Inferior parietal cortex (tissue), 1 donor: ENCODE measurements at regions not wholly inside any gene's neighbourhood (a gene's known extent, or its start where the extent isn't known, plus 50 kb on each side); places are given as distances from the start of the nearest gene placed in this dataset.
A peak's percentile ranks its signal among the peaks of the same experiment; 100 is the strongest.
"Not testable (repeated sequence)": the region's sequence is repeated elsewhere in the genome, so short reads cannot be mapped to it uniquely, and the experiment has no call there.

Experiments used
- DNase-seq: peaks from one replicate; pipeline ENCODE4 v3.0.0-alpha.2; 2016; ENCODE audit errors: extremely low spot score

DNA sequence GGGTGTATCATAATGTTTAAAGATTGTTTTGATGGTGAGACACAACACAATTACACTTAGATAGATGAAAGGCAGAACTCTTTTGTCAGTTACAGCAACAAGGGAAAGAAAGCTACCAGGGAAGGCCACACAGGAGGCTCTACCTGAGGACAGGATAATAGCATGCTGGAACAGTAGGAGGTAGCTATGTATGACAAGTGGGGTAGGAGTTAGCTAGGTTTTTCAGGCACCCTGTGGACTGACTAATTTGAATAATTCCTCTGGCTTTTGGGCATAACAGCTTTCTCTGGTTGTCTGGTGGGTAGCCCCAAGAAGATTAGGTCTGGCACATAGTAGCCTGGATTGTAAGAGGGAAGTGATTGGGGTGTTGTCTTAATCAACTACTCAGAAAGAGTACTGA lies 475.4 kb upstream of the CHORDC1 start:
- DNase-seq: no peak

DNA sequence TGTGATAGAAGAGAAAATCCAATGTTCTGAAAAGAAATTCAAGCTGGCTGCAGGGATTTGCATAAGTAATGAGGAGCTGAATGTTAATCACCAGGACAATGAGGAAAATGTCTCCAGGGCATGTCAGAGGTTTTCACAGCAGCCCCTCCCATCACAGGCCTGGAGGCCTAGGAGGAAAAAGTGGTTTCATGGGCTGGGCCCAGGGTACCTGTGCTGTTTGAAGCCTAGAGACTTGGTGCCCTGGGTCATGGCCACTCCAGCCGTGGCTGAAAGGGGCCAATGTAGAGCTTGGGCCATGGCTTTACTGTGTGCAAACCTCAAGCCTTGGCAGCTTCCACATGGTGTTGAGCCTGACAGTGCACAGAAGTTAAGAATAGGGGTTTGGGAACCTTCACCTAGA lies 452.6 kb upstream of the CHORDC1 start:
- not testable (repeated sequence) for DNase-seq

DNA sequence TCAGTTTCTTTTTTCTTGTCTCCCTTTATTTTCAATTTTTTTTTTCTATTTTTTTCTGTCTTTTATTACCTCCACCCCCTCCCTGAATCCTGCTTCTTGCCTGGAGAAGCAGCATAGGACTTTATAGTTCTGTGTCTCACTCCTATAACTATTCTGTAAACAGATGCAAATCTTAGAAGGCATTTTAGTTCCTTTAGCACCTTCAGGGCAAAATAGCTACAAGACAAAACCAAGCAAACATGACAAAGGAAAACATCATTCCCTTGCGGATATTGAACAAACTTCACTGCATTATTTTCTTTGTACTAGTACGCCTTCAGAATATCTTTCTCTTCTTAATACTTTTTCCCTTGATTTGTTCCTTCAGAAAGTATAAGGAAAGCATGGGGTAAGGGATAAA lies 446.2 kb upstream of the CHORDC1 start:
- DNase-seq: no peak

DNA sequence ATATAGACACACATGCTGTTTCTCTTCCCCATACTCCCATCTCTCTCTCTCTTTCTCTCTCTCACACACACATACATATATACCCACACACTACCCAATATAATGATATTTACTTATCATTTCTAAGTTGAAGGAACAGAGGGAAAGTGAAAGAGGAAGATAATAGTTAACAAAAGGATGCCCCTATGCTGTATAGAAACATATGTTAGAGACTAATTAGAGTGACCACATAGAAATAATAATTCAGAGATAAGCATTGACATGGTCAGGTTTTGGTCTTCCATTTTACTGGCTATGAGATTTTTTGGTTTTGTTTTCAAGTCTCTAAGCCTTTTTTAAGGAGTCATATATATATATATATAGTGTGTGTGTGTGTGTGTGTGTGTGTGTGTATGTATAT lies 445.7 kb upstream of the CHORDC1 start:
- DNase-seq: no peak

DNA sequence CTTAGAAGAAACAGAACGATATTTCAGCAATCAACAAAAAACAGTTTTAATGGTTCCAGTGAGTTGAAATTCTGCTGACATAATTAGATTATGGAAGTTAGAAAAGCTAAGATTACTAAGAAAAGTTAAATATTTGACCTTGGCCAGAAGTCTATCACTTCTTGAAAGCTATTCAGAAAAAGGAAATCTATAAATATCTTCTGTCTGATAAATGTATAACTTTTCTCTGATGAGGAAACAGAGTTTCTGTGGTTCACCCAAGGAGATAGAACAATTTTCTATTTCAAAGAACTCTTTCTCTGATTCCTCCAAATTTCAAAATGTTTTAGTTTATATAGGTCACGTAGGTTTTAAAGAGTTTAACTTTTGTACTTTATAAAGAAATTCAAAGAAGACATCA lies 438.4 kb upstream of the CHORDC1 start:
- DNase-seq: no peak

DNA sequence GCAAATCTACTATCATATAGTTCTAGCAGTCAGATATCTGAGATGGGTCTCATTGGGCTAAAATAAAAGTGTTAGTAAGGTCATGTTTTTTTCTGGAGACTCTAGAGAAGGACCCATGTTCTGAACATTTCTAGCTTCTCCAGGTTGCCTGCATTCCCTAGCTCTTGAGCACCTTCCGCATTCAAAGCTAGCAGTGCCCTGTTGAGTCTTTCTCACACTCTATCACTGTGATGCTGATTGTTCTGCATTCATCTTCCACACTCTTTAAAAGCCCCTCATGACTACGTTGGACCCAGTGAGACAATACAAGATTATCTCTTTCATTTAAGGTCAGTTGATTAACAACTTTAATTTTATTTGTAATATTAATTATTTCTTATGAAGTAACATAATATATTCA lies 433.3 kb upstream of the CHORDC1 start:
- no peak for DNase-seq

DNA sequence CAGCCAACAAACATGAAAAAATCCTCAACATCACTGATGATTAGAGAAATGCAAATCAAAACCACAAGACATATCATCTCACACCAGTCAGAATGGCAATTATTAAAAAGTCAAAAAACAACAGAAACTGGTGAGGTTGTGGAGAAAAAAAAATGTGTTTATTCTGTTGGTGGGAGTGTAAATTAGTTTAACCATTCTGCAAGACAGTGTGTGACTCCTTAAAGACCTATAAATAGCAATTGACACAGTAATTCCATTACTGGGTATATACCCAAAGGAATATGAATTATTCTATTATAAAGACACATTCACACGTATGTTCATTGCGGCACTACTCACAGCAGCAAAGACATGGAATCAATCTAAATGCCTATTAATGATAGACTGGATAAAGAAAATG lies 427.3 kb upstream of the CHORDC1 start:
- DNase-seq: no peak

DNA sequence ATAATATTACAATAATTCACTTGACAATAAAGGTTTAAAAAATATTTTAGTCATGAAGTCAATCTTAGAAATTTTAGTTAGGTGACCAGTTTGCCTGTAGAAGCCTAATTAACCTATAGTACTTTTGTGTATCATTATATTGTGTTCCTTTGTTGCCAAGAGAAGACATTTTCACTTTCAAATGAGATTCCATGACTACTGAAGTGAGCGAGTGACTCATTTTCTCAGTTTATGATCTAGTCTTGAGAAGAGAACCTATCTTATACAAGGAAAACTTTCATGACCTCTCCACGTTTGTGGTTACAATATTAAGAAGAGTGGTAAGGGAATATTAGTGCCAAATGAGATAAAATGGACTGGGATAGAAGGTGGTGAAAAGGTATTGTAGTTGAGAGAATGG lies 423.9 kb upstream of the CHORDC1 start:
- no peak for DNase-seq

DNA sequence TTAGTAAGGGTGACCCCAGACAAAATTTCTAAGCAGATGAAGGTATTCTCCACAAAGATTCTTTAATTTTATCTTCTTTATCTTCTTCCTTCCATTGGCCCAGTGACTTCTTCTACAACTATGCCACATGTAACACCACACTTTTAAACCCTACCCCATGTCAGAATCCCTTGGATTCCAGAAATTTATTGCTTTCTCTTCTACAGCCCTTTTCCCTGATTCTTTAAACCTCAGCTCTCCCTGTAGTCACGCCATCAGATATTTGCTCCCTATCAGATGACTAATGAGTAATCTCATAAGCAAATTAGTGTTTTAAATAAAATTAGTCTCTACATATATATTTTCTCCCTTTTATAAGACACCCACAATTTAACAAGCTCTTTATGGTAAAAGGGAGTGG lies 423.4 kb upstream of the CHORDC1 start:
- DNase-seq: no peak

DNA sequence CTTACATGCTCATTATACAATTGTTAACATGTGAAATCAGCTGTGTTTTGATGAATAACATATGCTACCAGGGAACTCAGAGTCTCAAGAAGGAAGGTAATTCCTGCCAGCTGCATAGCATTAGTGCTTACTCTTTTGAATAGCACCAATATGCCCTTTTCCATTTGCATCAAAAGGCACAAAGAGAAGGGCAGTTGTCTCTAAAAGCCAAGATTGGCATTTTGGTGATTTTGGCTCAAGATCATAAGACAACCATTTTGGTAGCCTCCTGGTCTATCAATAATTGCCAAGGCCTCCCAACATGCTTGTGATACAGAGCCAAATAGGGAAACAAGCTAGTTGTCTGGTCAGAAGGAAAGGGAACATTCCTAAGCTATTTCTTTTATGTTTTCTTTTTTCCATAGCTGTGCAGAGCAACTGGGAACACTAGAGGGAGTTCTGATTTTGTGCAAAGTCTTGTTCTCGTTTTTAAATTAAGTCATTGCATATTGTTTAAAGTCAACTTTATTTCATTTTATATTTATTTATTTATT lies 416.7 kb upstream of the CHORDC1 start:
- peak; percentile 40 for DNase-seq

DNA sequence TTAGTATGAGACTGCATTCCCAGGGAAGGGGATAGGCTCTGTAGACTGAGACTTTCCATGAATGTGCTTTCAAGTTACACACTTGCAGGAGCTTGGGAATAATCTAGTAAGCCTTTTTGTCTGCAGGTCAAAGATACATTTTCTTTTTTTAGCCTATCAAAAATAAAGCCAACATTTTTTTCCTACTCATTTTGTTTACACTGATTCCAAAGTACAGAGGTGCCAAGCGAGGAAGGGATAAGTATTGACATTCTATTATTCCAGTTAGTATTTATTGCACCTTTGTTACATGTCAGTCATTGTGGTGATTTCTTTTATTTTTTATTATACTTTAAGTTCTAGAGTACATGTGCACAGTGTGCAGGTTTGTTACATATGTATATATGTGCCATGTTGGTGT lies 413.0 kb upstream of the CHORDC1 start:
- no peak for DNase-seq

DNA sequence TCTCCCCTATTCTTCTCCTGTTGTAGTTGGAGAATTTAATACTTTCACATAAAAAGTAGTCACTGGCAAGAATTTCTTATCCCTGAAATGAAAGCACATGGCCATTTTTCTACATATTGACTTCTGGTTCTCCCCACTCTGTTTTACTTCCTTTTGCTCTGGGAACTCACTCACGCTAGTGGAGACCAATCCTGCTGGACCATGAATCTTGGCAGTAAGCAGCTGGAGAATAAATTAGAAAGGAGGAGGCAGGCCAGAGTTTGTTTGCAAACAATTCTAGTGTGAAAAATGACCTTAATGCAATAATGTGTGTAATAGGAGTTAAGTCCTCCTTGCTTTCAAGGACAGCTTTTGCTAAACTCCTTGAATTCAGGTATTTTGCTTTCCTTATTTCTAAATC lies 412.3 kb upstream of the CHORDC1 start:
- DNase-seq: no peak

DNA sequence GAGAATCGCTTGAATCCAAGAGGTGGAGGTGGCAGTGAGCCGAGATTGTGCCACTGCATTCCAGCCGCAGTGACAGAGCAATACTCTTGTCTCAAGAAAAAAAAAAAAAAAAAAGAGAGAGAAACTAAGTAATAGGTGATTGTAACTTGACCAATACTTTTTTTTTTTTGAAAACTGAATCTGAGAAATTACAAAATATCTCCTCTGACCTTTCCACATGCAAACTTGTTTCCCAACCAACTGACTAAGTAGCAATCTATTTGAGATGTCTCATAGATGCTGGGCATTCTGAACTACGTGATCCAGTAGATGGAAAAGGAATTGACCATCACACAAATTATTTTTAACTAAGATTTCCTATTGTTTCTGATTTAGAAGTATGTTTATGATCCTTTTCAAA lies 407.3 kb upstream of the CHORDC1 start:
- DNase-seq: no peak

DNA sequence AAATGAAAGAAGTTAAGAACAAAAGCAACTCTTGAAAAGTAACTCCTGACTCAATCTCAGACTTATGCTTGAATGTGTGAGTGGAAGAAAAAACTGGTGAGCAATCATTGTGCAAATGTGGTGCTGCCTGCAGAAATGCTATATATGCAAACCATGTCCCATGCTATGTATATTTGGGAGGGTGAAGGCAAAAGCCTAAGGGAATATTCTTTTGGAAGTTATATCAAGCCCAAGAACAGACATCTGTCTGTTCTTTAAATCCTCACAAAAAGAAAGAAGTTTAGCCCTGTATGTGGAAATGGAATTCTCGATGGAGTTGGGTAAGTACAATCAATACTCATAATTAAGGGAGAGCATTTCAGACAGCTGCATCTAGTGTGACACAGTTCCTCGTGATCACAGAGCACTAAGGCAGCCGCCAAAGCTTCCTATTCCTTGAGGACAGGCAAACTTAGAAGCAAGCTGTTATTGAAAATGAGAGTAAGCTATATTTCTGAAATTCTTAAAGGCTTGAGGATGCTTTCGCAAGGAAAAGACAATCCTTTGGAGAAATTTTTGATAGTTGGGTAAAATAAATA lies 406.5 kb upstream of the CHORDC1 start:
- DNase-seq: peak; percentile 14

DNA sequence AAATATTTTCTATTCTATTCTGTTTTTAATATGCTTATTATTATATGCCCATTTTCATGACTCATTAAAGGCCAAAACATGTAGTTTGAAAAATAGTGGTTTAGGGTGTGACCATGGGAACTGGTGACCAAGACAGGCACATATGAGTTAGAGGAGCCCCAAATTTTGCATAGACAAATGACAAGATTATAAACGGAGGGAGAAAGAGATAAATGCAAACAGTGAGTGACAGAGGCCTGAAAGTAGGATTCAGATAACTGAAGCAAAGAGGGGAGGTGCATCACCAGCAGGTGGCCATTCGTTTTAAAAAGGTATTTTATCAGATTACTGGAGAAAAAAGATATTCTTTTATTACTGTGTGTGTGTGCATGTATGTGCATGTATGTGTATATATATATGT lies 391.5 kb upstream of the CHORDC1 start:
- DNase-seq: no peak

DNA sequence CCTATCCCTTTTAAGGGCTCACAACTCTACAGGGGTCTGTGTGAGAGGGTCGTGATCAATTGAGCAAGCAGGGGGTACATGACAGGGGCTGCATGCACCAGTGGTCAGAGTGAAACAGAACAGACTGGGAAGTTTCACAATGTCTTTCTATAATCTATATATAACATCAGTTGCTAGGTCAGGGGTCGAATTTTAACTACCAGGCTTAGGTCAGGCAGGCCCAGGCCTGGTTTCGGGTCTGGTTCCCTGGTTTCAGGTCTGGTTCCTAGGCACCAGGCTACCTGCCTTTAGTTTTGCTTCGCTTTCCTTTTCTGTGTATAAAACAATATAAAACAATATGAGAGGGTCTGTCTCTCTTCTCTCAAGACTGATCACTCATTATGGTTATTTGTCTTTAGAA lies 390.2 kb upstream of the CHORDC1 start:
- DNase-seq: not testable (repeated sequence)

DNA sequence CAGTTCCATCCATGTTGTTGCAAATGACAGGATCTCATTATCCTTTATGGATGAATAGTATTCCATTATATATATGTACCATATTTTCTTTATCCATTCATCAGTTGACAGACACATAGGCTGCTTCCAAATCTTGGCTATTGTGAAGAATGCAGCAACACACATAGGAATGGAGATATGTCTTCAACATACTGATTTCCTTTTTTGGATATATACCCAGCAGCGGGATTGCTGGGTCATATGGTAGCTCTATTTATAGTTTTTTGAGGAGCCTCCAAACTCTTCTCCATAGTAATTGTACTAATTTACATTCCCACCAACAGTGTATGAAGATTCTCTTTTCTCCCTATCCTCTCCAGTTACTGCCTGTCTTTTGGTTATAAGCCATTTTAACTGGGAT lies 383.9 kb upstream of the CHORDC1 start:
- DNase-seq: no peak

DNA sequence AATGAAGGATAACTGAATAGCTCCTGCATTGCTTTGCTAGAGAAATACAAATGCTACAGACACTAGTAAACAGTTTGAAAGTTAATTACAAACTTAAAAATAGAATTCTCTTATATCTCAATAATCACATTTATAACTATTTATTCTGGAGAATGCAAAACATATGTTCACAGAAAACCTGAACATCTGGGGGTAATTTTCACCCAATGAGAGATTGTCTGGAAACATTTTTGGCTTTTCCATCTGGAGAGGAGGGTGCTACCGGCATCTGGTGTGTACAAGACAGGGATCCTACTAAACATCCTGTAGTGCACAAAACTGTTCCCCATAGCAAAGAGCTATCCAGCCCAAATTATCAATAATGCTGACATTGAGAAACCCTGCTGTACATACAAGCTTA lies 378.4 kb upstream of the CHORDC1 start:
- no peak for DNase-seq

DNA sequence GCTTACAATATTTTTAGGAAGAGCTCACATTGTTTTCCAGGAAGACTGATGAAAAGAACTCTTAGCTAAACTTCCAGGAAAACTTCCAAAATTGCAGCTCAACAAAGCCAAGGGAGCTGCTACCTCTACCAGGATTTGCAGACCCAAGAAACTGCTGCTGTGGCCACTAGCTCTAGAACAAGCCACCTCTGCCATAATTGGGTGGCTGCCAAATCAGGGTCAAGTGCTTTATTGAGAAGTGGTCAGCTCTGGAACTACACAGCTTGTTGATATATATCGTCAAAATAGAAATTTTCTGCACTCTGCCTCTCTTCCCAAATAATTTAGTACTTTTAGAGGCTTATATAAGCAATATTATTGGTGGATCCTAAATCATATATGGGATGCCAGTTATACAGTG lies 371.8 kb upstream of the CHORDC1 start:
- no peak for DNase-seq

DNA sequence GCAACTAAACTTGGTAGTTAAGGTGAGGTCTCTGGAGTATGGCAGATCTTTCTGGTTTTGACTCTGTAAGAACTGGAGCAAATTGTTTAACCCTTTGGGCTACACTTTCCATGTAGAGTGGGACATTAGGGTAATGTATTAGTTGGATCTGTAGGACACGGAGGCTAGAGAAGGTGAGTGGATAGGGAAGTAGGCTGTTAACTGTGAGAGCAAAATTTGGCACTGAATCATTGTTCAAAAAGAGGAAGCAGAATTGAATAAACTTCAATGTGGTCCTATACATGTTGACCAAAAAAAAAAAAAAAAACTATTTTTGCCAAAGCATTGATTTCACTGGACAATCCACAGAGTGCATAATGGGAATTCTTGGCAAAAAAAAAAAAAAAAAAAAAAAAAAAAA lies 370.2 kb upstream of the CHORDC1 start:
- DNase-seq: no peak

DNA sequence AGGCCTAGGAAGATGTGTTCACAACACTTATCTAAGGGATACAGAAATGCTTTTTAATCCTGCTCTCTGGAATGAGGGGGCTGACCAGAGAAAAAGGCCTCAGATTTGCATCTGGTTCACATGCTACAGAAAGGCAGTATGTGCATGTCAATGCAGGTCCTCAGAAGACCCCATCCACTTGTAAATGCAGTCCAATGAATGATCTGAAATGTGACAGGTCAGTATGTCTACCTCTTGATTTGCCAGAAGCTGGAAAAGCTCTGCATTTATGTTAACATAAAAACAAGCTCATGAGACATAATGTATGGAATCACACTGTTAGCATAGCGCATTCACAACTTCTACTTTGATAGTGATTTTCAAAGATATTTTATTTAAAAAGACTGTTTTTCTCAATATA lies 367.4 kb upstream of the CHORDC1 start:
- no peak for DNase-seq

DNA sequence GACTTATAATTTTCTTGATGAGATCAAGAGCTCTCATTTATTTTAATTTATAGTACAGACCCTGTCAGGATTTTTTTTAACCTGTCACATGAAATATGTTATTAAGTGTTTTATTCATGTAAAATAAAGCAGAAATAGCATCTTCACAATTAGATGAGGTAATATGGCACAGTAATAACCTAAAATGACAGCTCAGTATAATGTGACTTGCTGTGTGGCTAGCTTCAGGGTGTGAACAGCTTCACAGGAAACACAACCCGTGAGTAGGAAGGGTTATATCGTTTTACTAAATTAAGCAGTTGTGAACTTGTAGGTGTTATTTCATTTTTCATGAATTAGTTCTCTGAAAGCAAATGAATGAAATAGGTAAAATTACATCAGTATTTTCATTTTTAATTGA lies 366.9 kb upstream of the CHORDC1 start:
- DNase-seq: no peak

DNA sequence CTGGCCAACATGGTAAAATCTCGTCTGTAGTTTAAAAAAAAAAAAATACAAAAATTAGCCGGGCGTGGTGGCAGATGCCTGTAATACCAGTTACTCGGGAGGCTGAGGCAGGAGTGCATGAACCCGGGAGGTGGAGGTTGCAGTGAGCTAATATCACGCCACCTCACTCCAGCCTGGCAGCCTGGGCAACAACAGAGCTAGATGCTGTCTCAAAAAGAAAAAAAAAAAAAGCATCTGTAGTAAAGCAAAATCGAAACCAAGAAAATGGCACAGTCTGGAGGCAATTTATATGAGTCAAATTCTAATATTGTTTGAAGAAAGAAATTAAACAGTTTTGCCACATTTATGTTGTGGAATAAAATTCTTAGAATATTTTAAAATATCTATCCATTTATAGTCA lies 365.0 kb upstream of the CHORDC1 start:
- DNase-seq: no peak

DNA sequence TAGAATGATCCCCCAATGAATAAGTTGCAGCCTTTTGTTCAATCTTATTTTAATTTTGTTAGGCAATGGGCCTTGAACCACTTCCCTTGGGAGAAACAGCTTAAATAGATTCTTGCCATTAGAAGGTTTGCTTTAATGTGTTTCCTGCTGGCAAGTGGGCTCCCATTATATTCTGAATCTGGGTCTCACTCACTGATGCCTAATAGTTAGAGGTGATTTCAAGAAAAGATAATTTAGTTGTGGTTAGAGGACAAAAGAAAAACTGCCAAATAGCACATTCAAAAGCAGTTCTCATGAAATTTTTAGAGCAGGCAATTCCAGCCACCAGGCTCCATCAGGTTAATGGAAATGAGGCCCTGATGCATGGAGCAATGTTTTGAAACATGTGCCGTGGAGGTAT lies 362.6 kb upstream of the CHORDC1 start:
- no peak for DNase-seq
